AG04449 (cell line): ENCODE measurements at regions not wholly inside any gene's neighbourhood (a gene's known extent, or its start where the extent isn't known, plus 50 kb on each side); places are given as distances from the start of the nearest gene placed in this dataset.

Experiments
- CTCF ChIA-PET: fragments of 350-600 bp; formaldehyde crosslinking; extraction: SDS; loops from one replicate; lab custom pipeline; 2021; ENCODE audit warnings: antibody characterized with exemption; lab: Yijun Ruan, JAX
- POLR2A ChIA-PET: fragments of 400-600, 350-600 bp; formaldehyde crosslinking; extraction: SDS; loops from one replicate; lab custom pipeline; 2020; ENCODE audit warnings: antibody characterized with exemption, inconsistent platforms; lab: Yijun Ruan, JAX
- DNase-seq: peaks from one replicate; pipeline ENCODE4 v3.0.0-alpha.2; 2010; ENCODE audit warnings: low read depth, low spot score
- H3K4me3 ChIP-seq: 2 replicates; pipeline ENCODE4 v1.5.1; 2011; ENCODE audit warnings: low read depth, mild to moderate bottlenecking, control low read depth, low read length
- TF ChIP-seq, protein P1 (sequence below): IDR thresholded peaks from one replicate; pipeline ENCODE4 v1.5.1; 2011; ENCODE audit warnings: mild to moderate bottlenecking, moderate library complexity, low read length, control low read depth, inconsistent platforms; ENCODE audit not compliant: insufficient read depth; ENCODE audit errors: missing control alignments

DNA sequence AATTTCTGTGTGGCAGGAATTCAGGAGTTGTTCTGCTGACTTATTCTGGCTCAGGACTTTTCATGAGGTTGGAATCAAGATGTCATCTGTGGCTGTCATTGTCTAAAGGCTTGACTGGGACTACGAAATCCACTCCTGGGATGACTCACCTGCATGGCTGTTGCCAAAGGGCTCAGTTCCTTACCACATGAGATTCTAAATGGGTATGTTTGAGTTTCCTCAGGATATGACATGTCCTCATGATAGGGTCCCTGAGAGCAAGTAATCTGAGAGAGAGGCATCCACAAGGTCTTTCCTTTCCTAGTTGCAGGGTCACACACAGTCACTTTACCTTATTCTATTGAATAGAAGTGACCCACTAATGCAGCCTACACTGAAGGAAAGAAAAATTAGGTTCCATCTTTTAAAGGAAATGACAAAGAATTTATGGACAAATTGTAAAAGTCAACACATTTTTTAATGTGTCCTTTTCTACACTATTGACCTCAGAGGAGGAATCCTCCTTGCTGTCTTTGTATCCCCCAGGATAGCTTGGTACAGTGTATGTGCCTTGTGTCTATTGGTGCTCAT, 1025.0 kb upstream of the GJE1 start:
- POLR2A ChIA-PET, result no interaction called here
- H3K4me3 ChIP-seq, result no peak overlapping the region
- TF ChIP-seq, protein P1, sequence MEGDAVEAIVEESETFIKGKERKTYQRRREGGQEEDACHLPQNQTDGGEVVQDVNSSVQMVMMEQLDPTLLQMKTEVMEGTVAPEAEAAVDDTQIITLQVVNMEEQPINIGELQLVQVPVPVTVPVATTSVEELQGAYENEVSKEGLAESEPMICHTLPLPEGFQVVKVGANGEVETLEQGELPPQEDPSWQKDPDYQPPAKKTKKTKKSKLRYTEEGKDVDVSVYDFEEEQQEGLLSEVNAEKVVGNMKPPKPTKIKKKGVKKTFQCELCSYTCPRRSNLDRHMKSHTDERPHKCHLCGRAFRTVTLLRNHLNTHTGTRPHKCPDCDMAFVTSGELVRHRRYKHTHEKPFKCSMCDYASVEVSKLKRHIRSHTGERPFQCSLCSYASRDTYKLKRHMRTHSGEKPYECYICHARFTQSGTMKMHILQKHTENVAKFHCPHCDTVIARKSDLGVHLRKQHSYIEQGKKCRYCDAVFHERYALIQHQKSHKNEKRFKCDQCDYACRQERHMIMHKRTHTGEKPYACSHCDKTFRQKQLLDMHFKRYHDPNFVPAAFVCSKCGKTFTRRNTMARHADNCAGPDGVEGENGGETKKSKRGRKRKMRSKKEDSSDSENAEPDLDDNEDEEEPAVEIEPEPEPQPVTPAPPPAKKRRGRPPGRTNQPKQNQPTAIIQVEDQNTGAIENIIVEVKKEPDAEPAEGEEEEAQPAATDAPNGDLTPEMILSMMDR, result no peak
- DNase-seq, result no peak
- CTCF ChIA-PET, result no interaction called here

DNA sequence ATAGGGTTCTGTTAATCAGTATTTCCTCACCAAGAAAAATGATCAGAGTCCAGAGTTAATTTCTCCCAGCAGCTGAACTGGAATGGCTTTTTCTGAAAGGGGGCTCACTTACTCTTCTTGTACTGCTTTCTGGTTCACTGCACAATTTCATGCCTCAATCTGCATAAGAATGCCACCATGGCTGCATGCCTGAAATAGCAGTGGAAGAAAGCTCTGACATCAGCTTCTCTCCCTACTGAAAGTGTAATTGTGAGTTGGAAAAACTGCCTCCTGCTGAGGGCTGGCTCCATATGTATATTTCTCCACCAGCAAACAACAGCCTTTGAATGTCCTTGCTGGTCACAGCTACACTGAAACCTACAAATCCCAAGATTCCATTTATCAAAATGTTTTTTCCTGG, 1027.2 kb upstream of the GJE1 start:
- no peak overlapping the region for H3K4me3 ChIP-seq
- TF ChIP-seq, protein P1, result no peak
- ChIA-PET CTCF (no interaction called here), POLR2A (no interaction called here)
- DNase-seq, result peak; percentile 41

DNA sequence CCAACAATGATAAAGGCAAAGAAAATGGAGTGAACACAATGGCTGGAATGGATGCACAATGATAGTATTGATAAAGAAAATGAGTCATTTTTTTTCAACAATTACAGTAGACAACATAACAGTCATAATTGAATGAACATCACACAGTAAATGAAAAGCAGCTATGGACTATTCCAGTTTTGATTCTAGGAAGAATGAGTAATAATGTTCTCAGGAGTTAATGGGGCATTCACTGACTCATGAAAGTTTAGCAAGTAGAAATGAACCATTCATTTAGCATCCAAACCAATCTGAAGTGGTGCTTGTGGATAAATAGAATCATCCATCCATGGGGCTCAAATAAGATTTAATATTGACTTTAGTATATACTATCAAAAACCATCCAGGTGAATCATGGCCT, 1029.5 kb upstream of the GJE1 start:
- ChIA-PET POLR2A (no interaction called here), CTCF (no interaction called here)
- peak; percentile 12 for DNase-seq
- no peak overlapping the region for H3K4me3 ChIP-seq
- TF ChIP-seq, protein P1, result no peak

DNA sequence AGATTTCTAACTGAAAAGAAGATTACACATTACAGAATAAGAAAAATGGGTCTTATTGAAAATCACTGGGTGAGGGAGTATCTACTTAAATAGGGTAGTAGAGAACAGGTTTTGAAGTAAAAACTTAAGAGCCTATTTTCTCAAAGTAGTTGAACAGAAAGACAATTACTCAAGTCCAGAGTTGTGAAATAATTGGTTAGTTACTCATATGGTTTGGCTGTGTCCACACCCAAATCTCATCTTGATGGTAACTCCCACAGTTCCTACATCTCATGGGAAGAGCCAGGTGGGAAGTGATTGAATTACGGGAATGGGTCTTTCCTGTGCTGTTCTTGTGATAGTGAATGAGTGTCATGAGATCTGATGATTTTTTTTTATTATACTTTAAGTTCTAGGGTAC, 1035.3 kb upstream of the GJE1 start:
- no peak for DNase-seq
- ChIA-PET CTCF (no interaction called here), POLR2A (no interaction called here)
- TF ChIP-seq, protein P1, result no peak
- no peak overlapping the region for H3K4me3 ChIP-seq

DNA sequence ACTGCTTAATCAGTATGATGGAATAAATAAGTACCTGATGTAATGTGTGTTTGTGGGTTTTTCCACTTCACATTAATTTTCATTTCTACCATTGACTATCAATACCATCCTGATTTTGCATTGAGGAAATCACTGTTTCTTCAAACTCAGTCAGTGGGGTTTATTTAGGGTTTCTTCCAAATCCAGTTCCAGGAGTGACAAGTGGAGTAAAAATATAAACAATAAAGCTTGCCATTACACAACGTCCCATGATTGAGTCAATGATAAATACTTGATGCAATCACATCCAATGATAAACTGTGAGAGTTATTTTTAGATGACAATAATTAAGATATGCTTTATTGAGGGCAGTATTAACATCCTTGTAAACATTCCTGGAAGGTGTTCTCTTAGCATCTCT, 1037.4 kb upstream of the GJE1 start:
- DNase-seq, result no peak
- CTCF ChIA-PET, result no interaction called here
- no peak overlapping the region for H3K4me3 ChIP-seq
- TF ChIP-seq, protein P1, result no peak
- POLR2A ChIA-PET, result no interaction called here

DNA sequence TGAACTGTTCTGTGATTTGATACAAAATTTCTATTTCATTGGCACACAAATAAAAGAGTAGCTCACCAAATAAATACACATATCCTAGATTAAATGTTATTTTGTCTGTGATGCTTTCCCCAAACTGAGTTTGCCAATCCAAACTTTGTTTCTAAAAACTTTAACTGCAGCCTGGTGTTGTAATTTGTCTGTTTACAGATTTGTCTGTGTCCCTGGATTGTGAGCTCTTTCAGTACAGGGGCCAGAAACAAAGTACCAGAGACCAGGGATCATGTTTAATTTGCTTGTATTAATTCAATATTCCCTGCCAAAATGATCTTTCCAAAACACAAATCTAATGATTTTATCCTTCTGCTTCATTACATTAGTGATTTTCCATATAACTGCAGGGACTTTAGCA, 1044.6 kb upstream of the GJE1 start:
- DNase-seq, result no peak
- TF ChIP-seq, protein P1, result no peak
- H3K4me3 ChIP-seq, result no peak overlapping the region
- ChIA-PET POLR2A (no interaction called here), CTCF (no interaction called here)
